ENCODE measurements at regions not wholly inside any gene's neighbourhood (a gene's known extent, or its start where the extent isn't known, plus 50 kb on each side); places are given as distances from the start of the nearest gene placed in this dataset.

- no peak overlapping the region for H2BK5ac ChIP-seq (ENCODE audit: insufficient read length, low read length)
- no peaks in the 10 kb centered on the region for H3K36me3 Mint-ChIP-seq (ENCODE audit: insufficient read depth in 1 of 3, low read depth in 3 of 3)
- peak; percentile 67 for DNase-seq
- TF ChIP-seq, protein P1, sequence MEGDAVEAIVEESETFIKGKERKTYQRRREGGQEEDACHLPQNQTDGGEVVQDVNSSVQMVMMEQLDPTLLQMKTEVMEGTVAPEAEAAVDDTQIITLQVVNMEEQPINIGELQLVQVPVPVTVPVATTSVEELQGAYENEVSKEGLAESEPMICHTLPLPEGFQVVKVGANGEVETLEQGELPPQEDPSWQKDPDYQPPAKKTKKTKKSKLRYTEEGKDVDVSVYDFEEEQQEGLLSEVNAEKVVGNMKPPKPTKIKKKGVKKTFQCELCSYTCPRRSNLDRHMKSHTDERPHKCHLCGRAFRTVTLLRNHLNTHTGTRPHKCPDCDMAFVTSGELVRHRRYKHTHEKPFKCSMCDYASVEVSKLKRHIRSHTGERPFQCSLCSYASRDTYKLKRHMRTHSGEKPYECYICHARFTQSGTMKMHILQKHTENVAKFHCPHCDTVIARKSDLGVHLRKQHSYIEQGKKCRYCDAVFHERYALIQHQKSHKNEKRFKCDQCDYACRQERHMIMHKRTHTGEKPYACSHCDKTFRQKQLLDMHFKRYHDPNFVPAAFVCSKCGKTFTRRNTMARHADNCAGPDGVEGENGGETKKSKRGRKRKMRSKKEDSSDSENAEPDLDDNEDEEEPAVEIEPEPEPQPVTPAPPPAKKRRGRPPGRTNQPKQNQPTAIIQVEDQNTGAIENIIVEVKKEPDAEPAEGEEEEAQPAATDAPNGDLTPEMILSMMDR (conservative IDR thresholded peaks at IDR 0.05), result peak; percentile 84
- H3K27me3 ChIP-seq (ENCODE audit: insufficient read depth, low read length), result no peaks in the 10 kb centered on the region
- H3K4ac ChIP-seq (ENCODE audit: low read depth, low read length), result no peak overlapping the region
- no peak overlapping the region for H3K18ac ChIP-seq (ENCODE audit: insufficient read length, low read depth, low read length)
- no peak overlapping the region for H3K23ac ChIP-seq (ENCODE audit: insufficient read length, low read depth, low read length)
- H3K79me2 ChIP-seq (ENCODE audit: insufficient read depth, low read length), result no peaks in the 10 kb centered on the region
- H4K5ac ChIP-seq (ENCODE audit: insufficient read length, low read depth, low read length), result no peak overlapping the region
- H3K56ac ChIP-seq (ENCODE audit: insufficient read length, low read depth, low read length), result no peak overlapping the region
- H3K79me1 ChIP-seq (ENCODE audit: insufficient read depth, low read depth, low read length, poor library complexity, severe bottlenecking), result no peaks in the 10 kb centered on the region
- H4K91ac ChIP-seq (ENCODE audit: insufficient read length, low read depth, low read length), result no peak overlapping the region
- peaks cover 14% of the 10 kb centered on the region for H3K27me3 Mint-ChIP-seq (ENCODE audit: low read depth)
- peaks cover 9 to 21% of the 10 kb centered on the region in 2 experiments for H3K4me1 Mint-ChIP-seq
- no peak overlapping the region for H3K27ac ChIP-seq (ENCODE audit: insufficient read length, low read depth, low read length)
- H3K4me2 ChIP-seq (ENCODE audit: insufficient read depth, insufficient read length, low read length), result no peak overlapping the region
- H2BK12ac ChIP-seq (ENCODE audit: insufficient read length, low read depth, low read length), result no peak overlapping the region
- H3K9me3 Mint-ChIP-seq, result no peaks in the 10 kb centered on the region
- no peak overlapping the region for H2BK15ac ChIP-seq (ENCODE audit: low read depth, low read length)
- no peaks in the 10 kb centered on the region for H4K20me1 ChIP-seq (ENCODE audit: control insufficient read depth, insufficient read depth, insufficient read length)
- no CpG with 5 or more reads among the region's 18 CpGs for WGBS (ENCODE audit: extremely low coverage, insufficient read length, low lambda C conversion rate)
- H3K4me1 ChIP-seq (ENCODE audit: insufficient read depth, low read length), result no peaks in the 10 kb centered on the region; the same call in 1 of the 2 replicates
- no peaks in the 10 kb centered on the region for H3K9me3 ChIP-seq (ENCODE audit: control insufficient read depth, low read depth, low read length)
- no peak overlapping the region for H4K8ac ChIP-seq (replicated peaks; ENCODE audit: insufficient read length, low read depth, low read length)
- H2AFZ ChIP-seq (ENCODE audit: low read length), result no peak overlapping the region
- H3K4me3 Mint-ChIP-seq, result no peak overlapping the region
- no peak overlapping the region for H3K14ac ChIP-seq (ENCODE audit: insufficient read depth, low read length)
- no peak overlapping the region for H2AK5ac ChIP-seq (ENCODE audit: insufficient read length, low read length)
- H3K23me2 ChIP-seq (ENCODE audit: insufficient read length, low read depth, low read length, poor library complexity, severe bottlenecking), result no peaks in the 10 kb centered on the region
- no peak overlapping the region for H3K27ac Mint-ChIP-seq
- no peak overlapping the region for H3T11ph ChIP-seq (ENCODE audit: low read length)
- H2BK20ac ChIP-seq (ENCODE audit: low read depth, low read length, poor library complexity, severe bottlenecking), result no peak overlapping the region
- no peak overlapping the region for H2BK120ac ChIP-seq (ENCODE audit: low read depth, low read length, poor library complexity, severe bottlenecking)
- no peak overlapping the region for H3K9ac ChIP-seq (ENCODE audit: extremely low read depth, insufficient read length, low read length)
Observed at GRCh38 chr16:85296859-85297660, 184.8 kb upstream of the CIBAR2 start.

All from H9 (cell line).